Esophagus squamous epithelium (tissue), 4 donors: ENCODE measurements at regions not wholly inside any gene's neighbourhood (a gene's known extent, or its start where the extent isn't known, plus 50 kb on each side); places are given as distances from the start of the nearest gene placed in this dataset.

Source experiments
- POLR2A ChIP-seq, 4 donors: fragments of 450-650 bp; IDR thresholded peaks; one replicate each; pipeline ENCODE4 v1.6.1; 2017; ENCODE audit warnings: antibody characterized with exemption in 4 of 4, mild to moderate bottlenecking in 4 of 4, moderate library complexity in 3 of 4
- TF ChIP-seq, protein P1 (sequence below), 6 experiments: fragments of 450-650 bp in 4 of 6; fragments of 200-600 bp in 2 of 6; sonication (generic) in 2 of 6; IDR thresholded peaks; one replicate each; pipeline ENCODE4 v1.5.1; 2016 to 2019; ENCODE audit warnings: antibody characterized with exemption in 6 of 6, mild to moderate bottlenecking in 4 of 6, moderate library complexity in 4 of 6

DNA sequence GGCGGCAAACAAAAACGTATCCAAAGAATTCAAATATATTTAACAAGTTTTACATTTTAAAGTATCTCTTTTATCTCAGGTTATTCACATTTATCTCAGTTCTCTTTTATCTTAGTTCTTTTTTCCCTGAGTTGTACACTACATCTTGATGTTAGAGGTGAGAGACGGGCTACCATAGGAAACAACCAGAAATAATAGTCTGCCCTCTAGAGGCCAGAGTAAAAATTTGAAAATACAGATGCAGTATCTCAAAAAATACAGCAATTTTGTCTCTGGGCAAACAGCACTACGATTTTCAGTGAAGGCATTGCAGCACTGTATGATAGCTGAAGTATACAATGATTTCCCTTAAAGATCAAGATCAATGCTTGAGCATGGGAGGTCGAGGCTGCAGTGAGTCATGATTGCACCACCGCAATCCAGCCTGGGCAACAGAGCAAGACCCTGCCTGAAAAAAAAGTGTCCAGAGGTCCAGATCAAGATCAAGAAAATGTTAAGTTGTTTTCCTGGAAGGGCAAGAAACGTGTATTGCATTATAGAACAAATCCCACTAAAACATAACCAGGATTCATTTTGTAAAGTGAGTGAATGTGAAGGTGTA, 82.6 kb upstream of the ATP11B start:
- TF ChIP-seq, protein P1, sequence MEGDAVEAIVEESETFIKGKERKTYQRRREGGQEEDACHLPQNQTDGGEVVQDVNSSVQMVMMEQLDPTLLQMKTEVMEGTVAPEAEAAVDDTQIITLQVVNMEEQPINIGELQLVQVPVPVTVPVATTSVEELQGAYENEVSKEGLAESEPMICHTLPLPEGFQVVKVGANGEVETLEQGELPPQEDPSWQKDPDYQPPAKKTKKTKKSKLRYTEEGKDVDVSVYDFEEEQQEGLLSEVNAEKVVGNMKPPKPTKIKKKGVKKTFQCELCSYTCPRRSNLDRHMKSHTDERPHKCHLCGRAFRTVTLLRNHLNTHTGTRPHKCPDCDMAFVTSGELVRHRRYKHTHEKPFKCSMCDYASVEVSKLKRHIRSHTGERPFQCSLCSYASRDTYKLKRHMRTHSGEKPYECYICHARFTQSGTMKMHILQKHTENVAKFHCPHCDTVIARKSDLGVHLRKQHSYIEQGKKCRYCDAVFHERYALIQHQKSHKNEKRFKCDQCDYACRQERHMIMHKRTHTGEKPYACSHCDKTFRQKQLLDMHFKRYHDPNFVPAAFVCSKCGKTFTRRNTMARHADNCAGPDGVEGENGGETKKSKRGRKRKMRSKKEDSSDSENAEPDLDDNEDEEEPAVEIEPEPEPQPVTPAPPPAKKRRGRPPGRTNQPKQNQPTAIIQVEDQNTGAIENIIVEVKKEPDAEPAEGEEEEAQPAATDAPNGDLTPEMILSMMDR (IDR thresholded peaks at IDR 0.05) = peak in 5 of 6 experiments; percentile 24 to 63 (median 51)
- TF ChIP-seq POLR2A (IDR thresholded peaks at IDR 0.05) = no peak
